ENCODE measurements at regions not wholly inside any gene's neighbourhood (a gene's known extent, or its start where the extent isn't known, plus 50 kb on each side); places are given as distances from the start of the nearest gene placed in this dataset.

DNA sequence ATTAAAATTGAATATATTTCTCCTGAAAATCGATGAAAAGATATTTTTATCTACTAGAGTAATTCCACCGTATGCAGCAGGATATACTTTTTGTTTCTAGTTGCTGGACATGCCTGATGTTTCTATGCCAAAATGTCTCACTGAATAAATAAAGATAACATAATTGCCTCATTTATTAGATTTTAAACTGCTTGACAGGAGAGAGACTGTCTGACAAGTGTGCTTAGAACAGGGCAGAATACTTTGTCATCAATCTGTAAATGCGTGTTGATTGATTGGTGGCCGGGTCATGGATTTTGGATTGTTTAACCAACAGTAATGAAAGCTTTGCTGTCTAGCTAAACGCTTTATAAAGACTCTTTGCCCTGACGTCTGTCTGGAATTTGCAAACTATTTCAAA, 339.0 kb downstream of the CHRM3 start:
- TF ChIP-seq POLR2A (IDR thresholded peaks at IDR 0.05) (no peak), EP300 (IDR thresholded peaks at IDR 0.05) (no peak)
